Upper lobe of left lung (tissue), 6 donors: ENCODE measurements at regions not wholly inside any gene's neighbourhood (a gene's known extent, or its start where the extent isn't known, plus 50 kb on each side); places are given as distances from the start of the nearest gene placed in this dataset.

Source experiments
- ATAC-seq, 2 donors: fragments of 200-7000 bp; cut with Tn5 transposase; one replicate each; pipeline ENCODE4 v1.9.1; 2022; ENCODE audit warnings: mild to moderate bottlenecking in 2 of 2, moderate library complexity in 2 of 2; ENCODE audit not compliant: low FRiP score in 2 of 2
- DNase-seq, 2 donors: peaks; one replicate each; pipeline ENCODE4 v3.0.0-alpha.2; 2019 to 2020
- H3K27ac ChIP-seq, 4 donors: fragments of 200-600 bp; sonication (generic); one replicate each; pipeline ENCODE4 v1.5.1; 2016 to 2019
- H3K27me3 ChIP-seq, 4 donors: fragments of 200-600 bp; sonication (generic); one replicate each; pipeline ENCODE4 v1.5.1; 2017 to 2019
- H3K36me3 ChIP-seq, 4 donors: fragments of 200-600 bp; sonication (generic); one replicate each; pipeline ENCODE4 v1.5.1; 2016 to 2019
- H3K4me1 ChIP-seq, 4 donors: fragments of 200-600 bp; sonication (generic); one replicate each; pipeline ENCODE4 v1.5.1; 2018 to 2019
- H3K4me3 ChIP-seq, 4 donors: fragments of 200-600 bp; sonication (generic); one replicate each; pipeline ENCODE4 v1.5.1; 2017 to 2019; ENCODE audit warnings: mild to moderate bottlenecking in 2 of 4, moderate library complexity in 1 of 4
- H3K9me3 ChIP-seq, 4 donors: fragments of 200-600 bp; sonication (generic); one replicate each; pipeline ENCODE4 v1.5.1; 2018 to 2019
- CTCF ChIP-seq, 6 experiments: fragments of 450-650 bp in 4 of 6; fragments of 200-600 bp in 2 of 6; sonication (generic) in 2 of 6; IDR thresholded peaks; one replicate each; pipeline ENCODE4 v1.5.1; 2016 to 2019; ENCODE audit warnings: antibody characterized with exemption in 6 of 6
- EP300 ChIP-seq, 4 donors: sonication (generic); formaldehyde crosslinking; IDR thresholded peaks; one replicate each; pipeline ENCODE4 v1.5.1; 2017; ENCODE audit warnings: antibody characterized with exemption in 4 of 4, control low read depth in 2 of 4
- POLR2A ChIP-seq, 4 donors: fragments of 450-650 bp; IDR thresholded peaks; one replicate each; pipeline ENCODE4 v1.5.1; 2016 to 2017; ENCODE audit warnings: antibody characterized with exemption in 4 of 4, mild to moderate bottlenecking in 2 of 4
- POLR2AphosphoS5 ChIP-seq, 2 donors: sonication (generic); formaldehyde crosslinking; IDR thresholded peaks; one replicate each; pipeline ENCODE4 v1.5.1; 2017; ENCODE audit warnings: antibody characterized with exemption in 2 of 2
- WGBS, 2 donors: methylation state at CpG; one replicate each; pipeline ENCODE4 v1.1.5; 2017 to 2018; 5-methylcytosine and 5-hydroxymethylcytosine counted together
- small RNA-seq, 4 donors: library from RNA; depleted of rRNA; stranded (forward); fragments of <200 nt; gene quantifications; one replicate each; pipeline ENCODE3, GENCODE V24; 2016
- donor health status: DM: no; HTN: no; CAD: no; lungs with moderate emphysema.
- donor health status: DM: no; HTN: yes; CAD: no; lungs with severe emphysema.

GRCh38 chr16:87252269-87252970 is 64.8 kb downstream of the C16orf95 start:
- ATAC-seq = no peak
- H3K27me3 ChIP-seq = no peaks in the 10 kb centered on the region
- DNase-seq = no peak
- no peak overlapping the region for H3K4me3 ChIP-seq
- no peaks in the 10 kb centered on the region for H3K36me3 ChIP-seq
- TF ChIP-seq POLR2AphosphoS5 (IDR thresholded peaks at IDR 0.05) (no peak), POLR2A (IDR thresholded peaks at IDR 0.05) (no peak), EP300 (IDR thresholded peaks at IDR 0.05) (no peak), CTCF (IDR thresholded peaks at IDR 0.05) (no peak)
- no peaks in the 10 kb centered on the region for H3K4me1 ChIP-seq
- H3K9me3 ChIP-seq = no peaks in the 10 kb centered on the region
- H3K27ac ChIP-seq = no peak overlapping the region
- 78 to 80% methylated on average over 12 of the region's 12 CpGs for WGBS, 2 donors

Small RNAs in the stretch of these regions (small RNA-seq; reads per million reads assigned to genes)
- 0 reads per million in 4 donors for gene AC093519.1
